Stimulated activated naive CD8-positive, alpha-beta T cell treated with anti-CD3 and anti-CD28 coated beads, Interleukin-15, amount 100 ng/mL, for 72 hours (primary cell): ENCODE measurements at regions not wholly inside any gene's neighbourhood (a gene's known extent, or its start where the extent isn't known, plus 50 kb on each side); places are given as distances from the start of the nearest gene placed in this dataset.
A peak's percentile ranks its signal among the peaks of the same experiment; 100 is the strongest.

ENCODE experiments used
- ATAC-seq: fragments of 150-1000 bp; cut with Tn5 transposase; 2 replicates; pipeline ENCODE4 v1.10.0; 2021; ENCODE audit warnings: mild to moderate bottlenecking, moderate library complexity
- DNase-seq, 2 donors: peaks; one replicate each; pipeline ENCODE4 v3.0.0; 2021 to 2022
- H3K27ac Mint-ChIP-seq, 2 donors: one replicate each; pipeline ENCODE4 v1.8.0; 2022; ENCODE audit warnings: mild to moderate bottlenecking in 2 of 2, mixed read lengths in 2 of 2, moderate library complexity in 2 of 2
- H3K27me3 Mint-ChIP-seq: one replicate; pipeline ENCODE4 v1.8.0; 2022; ENCODE audit warnings: mixed read lengths
- H3K4me1 Mint-ChIP-seq: one replicate; pipeline ENCODE4 v1.8.0; 2022; ENCODE audit warnings: mild to moderate bottlenecking, mixed read lengths
- H3K4me3 Mint-ChIP-seq, 2 donors: one replicate each; pipeline ENCODE4 v1.8.0; 2022; ENCODE audit warnings: mild to moderate bottlenecking in 2 of 2, mixed read lengths in 2 of 2, moderate library complexity in 1 of 2
- H3K9me3 Mint-ChIP-seq, 2 donors: one replicate each; pipeline ENCODE4 v1.8.0; 2022; ENCODE audit warnings: mixed read lengths in 2 of 2

DNA sequence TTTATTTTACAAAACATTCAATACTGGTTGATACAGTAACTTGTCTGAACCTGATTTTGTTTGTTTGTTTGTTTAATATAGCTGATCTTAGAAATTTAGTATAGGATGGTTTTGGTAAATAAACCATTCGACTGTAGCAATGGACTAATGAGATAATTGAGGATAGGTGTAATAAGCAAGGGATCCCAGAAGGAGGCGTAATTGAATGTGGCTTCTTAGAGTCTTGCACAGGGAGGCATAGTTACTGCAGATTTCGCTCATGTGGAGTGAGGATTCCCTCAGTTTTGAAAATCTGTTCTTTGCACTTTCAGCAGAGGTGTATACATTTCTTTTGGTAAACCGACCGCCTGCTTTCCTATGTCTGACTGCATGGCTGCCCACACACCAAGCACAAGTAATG is 709.6 kb downstream of the SOCS6 start:
- DNase-seq (no peak), ATAC-seq (no peak)
- peaks cover 11 to 13% of the 10 kb centered on the region in 2 donors for H3K9me3 Mint-ChIP-seq
- H3K4me3 Mint-ChIP-seq: no peak overlapping the region
- no peaks in the 10 kb centered on the region for H3K27me3 Mint-ChIP-seq
- no peak overlapping the region for H3K27ac Mint-ChIP-seq
- no peaks in the 10 kb centered on the region for H3K4me1 Mint-ChIP-seq

DNA sequence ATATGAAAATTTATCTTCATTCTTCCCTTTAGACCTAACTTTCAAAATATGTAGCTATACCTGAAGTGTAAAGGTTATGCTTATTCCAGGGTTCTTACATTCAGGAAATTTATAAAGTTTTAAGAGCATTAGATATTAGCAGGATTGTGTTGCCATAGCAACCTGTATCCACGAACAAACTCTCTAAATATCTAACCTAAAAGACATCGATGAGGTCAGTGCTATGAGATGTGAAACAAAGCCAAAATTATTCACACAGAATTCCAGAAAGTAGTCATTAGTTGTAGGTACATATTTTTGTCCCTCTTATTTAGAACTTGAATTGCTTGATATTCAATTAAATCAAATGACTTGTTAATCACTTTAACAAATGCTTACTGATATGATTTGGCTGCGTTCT is 705.3 kb downstream of the SOCS6 start:
- Mint-ChIP-seq H3K4me3 (no peak overlapping the region), H3K4me1 (no peaks in the 10 kb centered on the region)

DNA sequence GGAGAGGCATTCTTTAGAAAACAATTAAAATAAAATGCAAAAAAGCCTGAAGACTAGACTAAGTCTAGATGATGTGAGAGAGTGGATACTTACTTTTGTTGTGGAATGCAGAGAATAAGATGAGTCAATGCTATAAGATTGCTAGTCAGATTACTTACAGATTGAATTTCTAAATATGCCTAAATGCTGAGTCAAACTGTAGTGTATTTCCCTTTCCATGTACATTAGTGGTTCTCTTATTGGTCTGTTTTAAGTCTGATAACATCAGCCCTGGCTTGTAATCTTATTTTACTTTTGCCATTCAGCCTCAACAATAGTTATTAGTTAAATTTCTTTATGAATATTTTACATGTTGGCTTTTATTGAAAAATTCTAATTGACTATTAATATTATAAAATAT is 702.7 kb downstream of the SOCS6 start:
- H3K4me1 Mint-ChIP-seq: no peaks in the 10 kb centered on the region
- H3K27ac Mint-ChIP-seq: no peak overlapping the region
- no peak for DNase-seq

More for the DNA sequence above, 705.3 kb downstream of the SOCS6 start:
- H3K9me3 Mint-ChIP-seq: peaks cover 8 to 11% of the 10 kb centered on the region in 2 donors
- H3K27ac Mint-ChIP-seq: no peak overlapping the region
- H3K27me3 Mint-ChIP-seq: no peaks in the 10 kb centered on the region
- no peak for DNase-seq
- no peak for ATAC-seq

GRCh38 chr18:70985948-70986347 is 697.1 kb downstream of the SOCS6 start:
- H3K4me3 Mint-ChIP-seq: no peak overlapping the region
- peaks cover 24 to 47% of the 10 kb centered on the region in 2 donors for H3K9me3 Mint-ChIP-seq
- DNase-seq (no peak), ATAC-seq (no peak)
- no peaks in the 10 kb centered on the region for H3K27me3 Mint-ChIP-seq
- H3K4me1 Mint-ChIP-seq: no peaks in the 10 kb centered on the region
- H3K27ac Mint-ChIP-seq: no peak overlapping the region

More for the DNA sequence above, 702.7 kb downstream of the SOCS6 start:
- Mint-ChIP-seq H3K9me3 (peaks cover 13 to 27% of the 10 kb centered on the region in 2 donors), H3K27me3 (no peaks in the 10 kb centered on the region), H3K4me3 (no peak overlapping the region)
- no peak for ATAC-seq

GRCh38 chr18:70982292-70982691 is 693.4 kb downstream of the SOCS6 start:
- H3K4me3 Mint-ChIP-seq: no peak overlapping the region
- DNase-seq: no peak
- no peak for ATAC-seq
- no peak overlapping the region for H3K27ac Mint-ChIP-seq
- peaks cover 29 to 42% of the 10 kb centered on the region in 2 donors for H3K9me3 Mint-ChIP-seq
- no peaks in the 10 kb centered on the region for H3K4me1 Mint-ChIP-seq
- no peaks in the 10 kb centered on the region for H3K27me3 Mint-ChIP-seq

- Mint-ChIP-seq H3K4me1 (no peaks in the 10 kb centered on the region), H3K9me3 (peaks cover 23 to 35% of the 10 kb centered on the region in 2 donors), H3K4me3 (no peak overlapping the region), H3K27me3 (no peaks in the 10 kb centered on the region), H3K27ac (peak overlapping the region in 1 of 2 donors; percentile 57)
- no peak for DNase-seq
- no peak for ATAC-seq
Measured at GRCh38 chr18:70981400-70982140, 692.7 kb downstream of the SOCS6 start.

DNA sequence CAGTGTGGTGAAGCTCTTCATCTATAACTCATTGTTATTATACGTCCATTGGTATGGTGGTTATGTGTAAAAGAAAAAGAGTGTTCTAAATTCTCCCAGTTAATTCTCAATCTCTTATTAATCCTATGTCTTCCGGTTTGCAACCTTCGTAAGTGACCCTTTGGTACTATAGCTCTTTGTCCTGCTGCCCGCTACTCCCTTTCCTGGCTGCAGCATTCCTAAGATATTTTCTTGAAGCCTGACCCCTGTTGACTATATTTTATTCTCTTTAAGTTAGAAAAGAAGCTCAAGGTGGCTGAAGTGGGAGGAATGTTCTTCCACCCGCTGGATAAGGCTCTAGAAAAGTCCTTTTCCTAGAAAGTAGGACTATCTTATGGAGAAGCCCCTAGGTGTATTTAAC is 684.8 kb downstream of the SOCS6 start:
- Mint-ChIP-seq H3K27ac (no peak overlapping the region), H3K27me3 (no peaks in the 10 kb centered on the region), H3K4me3 (no peak overlapping the region), H3K4me1 (no peaks in the 10 kb centered on the region), H3K9me3 (peaks cover 0 to 6% of the 10 kb centered on the region in 2 donors)
- DNase-seq (no peak), ATAC-seq (no peak)

DNA sequence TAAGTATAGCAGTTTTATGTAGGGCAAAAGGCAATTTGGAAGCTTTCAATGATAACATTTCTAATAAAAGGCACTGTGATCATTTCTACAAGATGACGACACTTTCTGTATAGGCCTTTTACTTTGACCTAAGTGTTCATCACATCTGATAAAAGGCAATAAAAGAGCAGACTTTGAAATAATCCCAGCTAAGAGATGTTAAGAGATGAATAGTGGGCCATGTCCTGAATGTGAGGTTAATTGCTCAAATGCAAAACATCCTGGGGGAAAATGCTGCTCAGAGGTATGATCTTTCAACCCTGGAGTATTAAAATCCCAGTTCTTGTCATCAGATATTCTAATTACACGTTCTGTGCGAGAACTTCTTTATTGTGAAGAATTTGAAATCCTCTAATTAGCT is 677.6 kb downstream of the SOCS6 start:
- Mint-ChIP-seq H3K27ac (no peak overlapping the region), H3K4me3 (no peak overlapping the region), H3K27me3 (no peaks in the 10 kb centered on the region), H3K9me3 (peaks cover 0 to under 1% of the 10 kb centered on the region in 2 donors), H3K4me1 (no peaks in the 10 kb centered on the region)
- ATAC-seq (no peak), DNase-seq (no peak)

- no peak for ATAC-seq
- Mint-ChIP-seq H3K27me3 (no peaks in the 10 kb centered on the region), H3K9me3 (no peaks in the 10 kb centered on the region), H3K4me3 (no peak overlapping the region), H3K4me1 (no peaks in the 10 kb centered on the region), H3K27ac (no peak overlapping the region)
- DNase-seq: no peak
Measured at GRCh38 chr18:70961939-70962338, 673.1 kb downstream of the SOCS6 start.

- H3K4me1 Mint-ChIP-seq: no peaks in the 10 kb centered on the region
- no peak for ATAC-seq
- H3K4me3 Mint-ChIP-seq: no peak overlapping the region
Measured at GRCh38 chr18:70956554-70956953, 667.7 kb downstream of the SOCS6 start.

DNA sequence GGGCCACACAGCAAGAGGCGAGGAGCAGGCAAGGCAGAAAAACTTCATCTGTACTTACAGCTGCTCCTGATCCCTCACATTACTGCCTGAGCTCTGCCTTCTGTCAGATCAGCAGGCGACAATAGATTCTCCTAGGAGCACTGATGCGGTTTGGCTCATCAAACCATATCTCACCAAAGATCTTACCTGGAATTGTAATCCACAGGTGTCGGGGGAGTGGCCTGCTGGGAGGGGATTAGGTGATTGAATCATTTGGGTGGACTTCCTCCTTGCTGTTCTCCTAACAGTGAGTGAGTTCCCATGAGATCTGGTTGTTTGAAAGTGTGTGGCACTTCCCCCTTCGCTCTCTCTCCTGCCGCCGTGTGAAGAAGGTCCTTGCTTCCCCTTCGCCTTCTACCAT is 647.3 kb downstream of the SOCS6 start:
- H3K4me1 Mint-ChIP-seq: peaks cover 6% of the 10 kb centered on the region
- no peaks in the 10 kb centered on the region for H3K27me3 Mint-ChIP-seq
- H3K9me3 Mint-ChIP-seq: no peaks in the 10 kb centered on the region
- H3K4me3 Mint-ChIP-seq: no peak overlapping the region
- DNase-seq: no peak
- ATAC-seq: no peak
- no peak overlapping the region for H3K27ac Mint-ChIP-seq

More at GRCh38 chr18:70956554-70956953, 667.7 kb downstream of the SOCS6 start:
- H3K9me3 Mint-ChIP-seq: peaks cover 0 to 4% of the 10 kb centered on the region in 2 donors
- no peak overlapping the region for H3K27ac Mint-ChIP-seq
- H3K27me3 Mint-ChIP-seq: no peaks in the 10 kb centered on the region
- no peak for DNase-seq

GRCh38 chr18:70931942-70932814 is 643.3 kb downstream of the SOCS6 start:
- no peak overlapping the region for H3K27ac Mint-ChIP-seq
- DNase-seq: no peak
- no peaks in the 10 kb centered on the region for H3K27me3 Mint-ChIP-seq
- H3K4me1 Mint-ChIP-seq: peaks cover 6% of the 10 kb centered on the region
- no peak for ATAC-seq
- no peaks in the 10 kb centered on the region for H3K9me3 Mint-ChIP-seq
- H3K4me3 Mint-ChIP-seq: no peak overlapping the region

DNA sequence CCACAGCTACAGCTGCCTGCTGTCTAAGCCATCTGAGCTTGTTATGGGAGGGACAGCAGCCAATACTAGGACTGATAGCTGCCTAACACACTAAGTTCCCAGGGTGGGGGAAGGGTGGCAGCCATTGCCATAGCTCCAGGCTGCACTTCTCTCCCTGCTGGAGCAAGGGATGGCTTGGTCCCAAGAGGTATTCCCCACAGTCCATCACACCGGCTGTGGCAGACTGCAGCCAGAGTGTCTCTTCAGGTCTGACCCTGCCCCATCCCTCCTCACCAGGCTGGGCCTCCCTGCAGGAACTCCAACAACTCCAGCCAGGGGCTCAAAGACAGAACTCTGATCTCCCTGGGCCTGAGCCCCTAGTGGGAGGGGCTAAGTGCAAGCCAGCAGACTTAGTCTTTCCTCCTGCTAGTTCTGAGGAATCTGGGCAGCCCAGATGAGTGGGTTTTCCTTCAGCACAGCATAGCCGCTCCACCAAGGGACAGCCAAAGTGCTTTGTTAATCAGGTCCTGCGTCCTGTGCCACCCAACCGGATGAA is 632.1 kb downstream of the SOCS6 start:
- no peaks in the 10 kb centered on the region for H3K4me1 Mint-ChIP-seq

GRCh38 chr18:70907673-70908072 is 618.8 kb downstream of the SOCS6 start:
- peaks cover 7 to 9% of the 10 kb centered on the region in 2 donors for H3K9me3 Mint-ChIP-seq
- H3K27me3 Mint-ChIP-seq: no peaks in the 10 kb centered on the region
- DNase-seq: no peak
- peaks cover 17% of the 10 kb centered on the region for H3K4me1 Mint-ChIP-seq
- H3K27ac Mint-ChIP-seq: no peak overlapping the region
- no peak overlapping the region for H3K4me3 Mint-ChIP-seq
- no peak for ATAC-seq

More for the DNA sequence above, 632.1 kb downstream of the SOCS6 start:
- DNase-seq: no peak
- Mint-ChIP-seq H3K9me3 (peaks cover 5 to 19% of the 10 kb centered on the region in 2 donors), H3K4me3 (no peak overlapping the region), H3K27ac (no peak overlapping the region), H3K27me3 (no peaks in the 10 kb centered on the region)
- ATAC-seq: no peak

DNA sequence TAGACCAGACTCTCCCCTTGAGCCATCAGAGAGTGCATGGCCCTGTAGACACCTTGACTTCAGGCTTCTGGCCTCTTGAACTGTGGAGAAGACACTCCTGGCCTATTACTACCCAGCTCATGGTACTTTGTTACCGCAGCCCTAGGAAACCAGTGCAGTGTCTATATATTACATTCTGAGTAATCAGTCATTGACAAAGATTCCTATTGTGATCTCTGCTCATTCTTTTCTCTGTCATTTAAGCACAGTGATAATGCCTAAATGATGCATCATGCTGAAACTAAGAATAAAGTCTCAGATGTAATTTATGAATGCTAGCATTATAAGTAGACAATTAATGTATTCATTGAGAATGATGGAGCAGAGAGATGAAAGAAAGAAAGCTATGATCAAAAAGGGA is 603.5 kb downstream of the SOCS6 start:
- no peaks in the 10 kb centered on the region for H3K27me3 Mint-ChIP-seq
- peaks cover 11 to 25% of the 10 kb centered on the region in 2 donors for H3K9me3 Mint-ChIP-seq
- H3K4me3 Mint-ChIP-seq: no peak overlapping the region
- ATAC-seq (no peak), DNase-seq (no peak)
- no peaks in the 10 kb centered on the region for H3K4me1 Mint-ChIP-seq
- H3K27ac Mint-ChIP-seq: no peak overlapping the region

DNA sequence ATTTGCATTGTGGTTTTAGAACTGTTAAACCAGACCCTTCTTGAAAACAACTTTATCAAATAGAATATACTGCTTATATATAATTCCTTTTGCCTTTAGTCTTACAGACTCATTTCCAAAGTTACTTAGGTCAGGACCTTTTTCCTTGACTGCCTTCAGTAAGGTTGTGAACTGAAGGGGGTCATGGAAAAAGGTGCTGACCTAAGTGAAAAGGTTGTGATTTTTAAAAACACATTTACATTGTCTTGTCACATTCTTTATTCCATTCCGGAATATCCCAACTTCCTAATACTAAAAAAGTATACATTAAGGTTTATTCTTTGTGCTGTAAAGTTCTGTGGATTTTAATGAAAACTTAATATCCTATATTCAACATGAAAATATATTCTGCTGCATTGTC is 581.4 kb downstream of the SOCS6 start:
- Mint-ChIP-seq H3K9me3 (peaks cover 10 to 12% of the 10 kb centered on the region in 2 donors), H3K4me3 (no peak overlapping the region), H3K27ac (no peak overlapping the region), H3K4me1 (no peaks in the 10 kb centered on the region), H3K27me3 (no peaks in the 10 kb centered on the region)
- DNase-seq (no peak), ATAC-seq (no peak)
